GM23338 (cell line): ENCODE measurements at regions not wholly inside any gene's neighbourhood (a gene's known extent, or its start where the extent isn't known, plus 50 kb on each side); places are given as distances from the start of the nearest gene placed in this dataset.

Source experiments
- ATAC-seq: fragments of 200-7000 bp; cut with Tn5 transposase; 3 replicates; pipeline ENCODE4 v1.9.1; 2020
- DNase-seq: peaks from one replicate; pipeline ENCODE4 v3.0.0-alpha.2; 2015; ENCODE audit warnings: low spot score
- H2AFZ ChIP-seq: fragments of 200-600 bp; sonication (generic); 2 replicates; pipeline ENCODE4 v1.8.0; 2016; ENCODE audit warnings: antibody characterized with exemption, mild to moderate bottlenecking, moderate library complexity
- H3F3A ChIP-seq: fragments of 200-600 bp; sonication (generic); replicated peaks from 2 replicates; pipeline ENCODE4 v1.8.0; 2017; ENCODE audit warnings: antibody characterized with exemption, mixed run types, low read depth
- H3K27ac ChIP-seq: fragments of 200-600 bp; sonication (generic); 2 replicates; pipeline ENCODE4 v1.6.1; 2016; ENCODE audit warnings: low read depth
- H3K27me3 ChIP-seq: fragments of 200-600 bp; sonication (generic); 2 replicates; pipeline ENCODE4 v1.8.0; 2016; ENCODE audit warnings: mild to moderate bottlenecking, mixed run types, moderate library complexity; ENCODE audit not compliant: insufficient read depth
- H3K36me3 ChIP-seq: fragments of 200-600 bp; sonication (generic); 2 replicates; pipeline ENCODE4 v1.8.0; 2016; ENCODE audit warnings: mild to moderate bottlenecking; ENCODE audit not compliant: insufficient read depth
- H3K4me1 ChIP-seq: fragments of 200-600 bp; sonication (generic); 2 replicates; pipeline ENCODE4 v1.8.0; 2016; ENCODE audit warnings: mild to moderate bottlenecking, moderate library complexity; ENCODE audit not compliant: insufficient read depth
- H3K4me2 ChIP-seq: fragments of 200-600 bp; sonication (generic); 2 replicates; pipeline ENCODE4 v1.7.1; 2017; ENCODE audit warnings: mixed run types
- H3K4me3 ChIP-seq: fragments of 200-600 bp; sonication (generic); 2 replicates; pipeline ENCODE4 v1.6.1; 2016; ENCODE audit warnings: mixed run types
- H3K79me2 ChIP-seq: fragments of 200-600 bp; sonication (generic); replicated peaks from 2 replicates; pipeline ENCODE4 v1.8.0; 2017; ENCODE audit warnings: mild to moderate bottlenecking; ENCODE audit not compliant: insufficient read depth
- H3K9me2 ChIP-seq: fragments of 200-600 bp; sonication (generic); 2 replicates; pipeline ENCODE4 v1.8.0; 2017; ENCODE audit not compliant: insufficient read depth
- H4K20me1 ChIP-seq: fragments of 200-600 bp; sonication (generic); replicated peaks from 2 replicates; pipeline ENCODE4 v1.8.0; 2017; ENCODE audit warnings: mild to moderate bottlenecking; ENCODE audit not compliant: insufficient read depth
- H3K27ac Mint-ChIP-seq: 2 replicates; pipeline ENCODE4 v1.8.0; 2020; ENCODE audit warnings: inconsistent platforms, mild to moderate bottlenecking, moderate library complexity, mixed read lengths
- H3K27me3 Mint-ChIP-seq: 3 replicates; pipeline ENCODE4 v1.8.0; 2022; ENCODE audit warnings: low read depth, mild to moderate bottlenecking, moderate library complexity, mixed read lengths, inconsistent platforms; ENCODE audit not compliant: insufficient read depth, poor library complexity
- H3K36me3 Mint-ChIP-seq: 3 replicates; pipeline ENCODE4 v1.8.0; 2021; ENCODE audit warnings: low read depth, mild to moderate bottlenecking, inconsistent platforms, moderate library complexity, mixed read lengths
- H3K4me1 Mint-ChIP-seq: 3 replicates; pipeline ENCODE4 v1.8.0; 2020; ENCODE audit warnings: mild to moderate bottlenecking, inconsistent platforms, mixed read lengths
- H3K4me3 Mint-ChIP-seq: 3 replicates; pipeline ENCODE4 v1.8.0; 2021; ENCODE audit warnings: moderate library complexity, mild to moderate bottlenecking, inconsistent platforms, mixed read lengths
- H3K9me3 Mint-ChIP-seq: 3 replicates; pipeline ENCODE4 v1.8.0; 2020; ENCODE audit warnings: moderate library complexity, mild to moderate bottlenecking, inconsistent platforms, mixed read lengths
- CREB1 ChIP-seq: fragments of 250-450 bp; sonication (Bioruptor Pico); IDR thresholded peaks from 2 replicates; pipeline ENCODE4 v1.5.0; 2020; ENCODE audit warnings: low read depth, mild to moderate bottlenecking, moderate library complexity
- CTCF ChIP-seq, 2 experiments: fragments of 200-600 bp in 1 of 2; sonication (generic) in 1 of 2; conservative IDR thresholded peaks; 2 replicates each; pipeline versions ENCODE4 v1.5.1 to v1.6.1; 2016 to 2017; ENCODE audit warnings: antibody characterized with exemption in 2 of 2, low read depth in 2 of 2, mild to moderate bottlenecking in 2 of 2, moderate library complexity in 1 of 2
- ETS1 ChIP-seq: IDR thresholded peaks from 2 replicates; pipeline ENCODE4 v1.6.1; 2016; ENCODE audit warnings: antibody characterized with exemption
- EZH2phosphoT487 ChIP-seq: fragments of 200-600 bp; sonication (generic); IDR thresholded peaks from one replicate; pipeline ENCODE4 v1.8.1; 2018; ENCODE audit warnings: antibody characterized with exemption; ENCODE audit not compliant: unreplicated experiment
- JUNB ChIP-seq: IDR thresholded peaks from one replicate; pipeline ENCODE4 v1.6.1; 2016; ENCODE audit warnings: antibody characterized with exemption; ENCODE audit not compliant: unreplicated experiment
- NANOG ChIP-seq: IDR thresholded peaks from 2 replicates; pipeline ENCODE4 v1.6.1; 2016; ENCODE audit warnings: antibody characterized with exemption, borderline replicate concordance
- POLR2AphosphoS5 ChIP-seq: IDR thresholded peaks from 2 replicates; pipeline ENCODE4 v1.6.1; 2016; ENCODE audit warnings: antibody characterized with exemption, low read depth
- ZNF114 ChIP-seq: fragments of 250-450 bp; sonication (Bioruptor Pico); IDR thresholded peaks from 2 replicates; pipeline ENCODE4 v1.5.0; 2020; ENCODE audit warnings: mild to moderate bottlenecking, moderate library complexity
- ZNF331 ChIP-seq: fragments of 250-450 bp; sonication (Bioruptor Pico); IDR thresholded peaks from 2 replicates; pipeline ENCODE4 v1.5.0; 2020; ENCODE audit warnings: low read depth, mild to moderate bottlenecking, moderate library complexity
- ZNF462 ChIP-seq: fragments of 250-450 bp; sonication (Bioruptor Pico); IDR thresholded peaks from 2 replicates; pipeline ENCODE4 v1.5.0; 2020; ENCODE audit warnings: mild to moderate bottlenecking, moderate library complexity

- TF ChIP-seq ETS1: no peak
- TF ChIP-seq EZH2phosphoT487: no peak
- no peak for TF ChIP-seq POLR2AphosphoS5
- TF ChIP-seq CTCF (conservative IDR thresholded peaks at IDR 0.05; ENCODE audit: low read depth in 2 of 2): no peak
- TF ChIP-seq CREB1: no peak
- no peak for TF ChIP-seq JUNB
- TF ChIP-seq ZNF114 (CRISPR knock-in tag): no peak
- no peak for TF ChIP-seq NANOG
- TF ChIP-seq ZNF331 (CRISPR knock-in tag): no peak
Measured at GRCh38 chr4:117385526-117385925, 300.1 kb upstream of the TRAM1L1 start (continued).

- Histone ChIP-seq H3F3A (no peaks in the 10 kb centered on the region), H3K36me3 (no peaks in the 10 kb centered on the region), H3K4me3 (no peak overlapping the region), H4K20me1 (no peaks in the 10 kb centered on the region), H3K79me2 (no peaks in the 10 kb centered on the region), H3K4me2 (no peak overlapping the region), H3K4me1 (no peaks in the 10 kb centered on the region; the same call in 1 of the 2 replicates), H2AFZ (no peak overlapping the region), H3K27ac (no peak overlapping the region), H3K27me3 (no peaks in the 10 kb centered on the region), H3K9me2 (peaks cover 7% of the 10 kb centered on the region; the same call in 1 of the 2 replicates)
- no peaks in the 10 kb centered on the region for H3K27me3 Mint-ChIP-seq
- no peak for DNase-seq
- TF ChIP-seq CTCF (conservative IDR thresholded peaks at IDR 0.05; ENCODE audit: low read depth in 2 of 2): no peak
- TF ChIP-seq ZNF462 (CRISPR knock-in tag): no peak
- no peak overlapping the region for H3K27ac Mint-ChIP-seq
- no peak for ATAC-seq
- no peaks in the 10 kb centered on the region for H3K9me3 Mint-ChIP-seq
- H3K4me3 Mint-ChIP-seq: no peak overlapping the region
- H3K36me3 Mint-ChIP-seq: no peaks in the 10 kb centered on the region
- H3K4me1 Mint-ChIP-seq: no peaks in the 10 kb centered on the region
Measured at GRCh38 chr4:117387072-117387471, 301.7 kb upstream of the TRAM1L1 start.
